IMR-90 (cell line): ENCODE measurements at regions not wholly inside any gene's neighbourhood (a gene's known extent, or its start where the extent isn't known, plus 50 kb on each side); places are given as distances from the start of the nearest gene placed in this dataset.

ENCODE experiments used
- CEBPB ChIP-seq: IDR thresholded peaks from 2 replicates; pipeline ENCODE4 v1.6.1; 2012; ENCODE audit warnings: low read depth, low read length, improper control_type of control experiment
- CTCF ChIP-seq: conservative IDR thresholded peaks from 2 replicates; pipeline ENCODE4 v1.5.1; 2012; ENCODE audit warnings: mild to moderate bottlenecking, low read depth, low read length, improper control_type of control experiment
- ELK1 ChIP-seq: fragments of 150-350 bp; IDR thresholded peaks from 2 replicates; pipeline ENCODE4 v1.6.1; 2016; ENCODE audit warnings: low read depth, mild to moderate bottlenecking, low read length, moderate library complexity, borderline replicate concordance
- MAFK ChIP-seq: IDR thresholded peaks from 2 replicates; pipeline ENCODE4 v1.6.1; 2012; ENCODE audit warnings: low read depth, low read length, improper control_type of control experiment

- TF ChIP-seq CTCF (no peak), ELK1 (no peak), CEBPB (no peak), MAFK (no peak)
Measured at GRCh38 chr11:93929407-93929806, 79.0 kb upstream of the VSTM5 start.
